ENCODE measurements at regions not wholly inside any gene's neighbourhood (a gene's known extent, or its start where the extent isn't known, plus 50 kb on each side); places are given as distances from the start of the nearest gene placed in this dataset.

GRCh38 chr9:119941091-119941490 is 571.9 kb upstream of the BRINP1 start:
- Mint-ChIP-seq H3K9me3 (no peaks in the 10 kb centered on the region), H3K4me1 (peaks cover 15% of the 10 kb centered on the region in 2 experiments), H3K27ac (no peak overlapping the region), H3K4me3 (no peak overlapping the region), H3K36me3 (ENCODE audit: insufficient read depth in 1 of 3, low read depth in 3 of 3) (no peaks in the 10 kb centered on the region), H3K27me3 (ENCODE audit: low read depth) (no peaks in the 10 kb centered on the region)
- no peak overlapping the region for H3K14ac ChIP-seq (ENCODE audit: insufficient read depth, low read length)
- H3K4ac ChIP-seq (ENCODE audit: low read depth, low read length), result no peak overlapping the region
- H2BK15ac ChIP-seq (ENCODE audit: low read depth, low read length), result no peak overlapping the region
- H3T11ph ChIP-seq (ENCODE audit: low read length), result no peak overlapping the region
- WGBS (ENCODE audit: extremely low coverage, insufficient read length, low lambda C conversion rate), result no CpG with 5 or more reads among the region's 1 CpG
- H2AK5ac ChIP-seq (ENCODE audit: insufficient read length, low read length), result no peak overlapping the region
- H3K56ac ChIP-seq (ENCODE audit: insufficient read length, low read depth, low read length), result no peak overlapping the region
- H3K79me1 ChIP-seq (ENCODE audit: insufficient read depth, low read depth, low read length, poor library complexity, severe bottlenecking), result no peaks in the 10 kb centered on the region
- no peaks in the 10 kb centered on the region for H3K9me3 ChIP-seq (ENCODE audit: control insufficient read depth, low read depth, low read length)
- H3K23me2 ChIP-seq (ENCODE audit: insufficient read length, low read depth, low read length, poor library complexity, severe bottlenecking), result no peaks in the 10 kb centered on the region
- no peak overlapping the region for H3K18ac ChIP-seq (ENCODE audit: insufficient read length, low read depth, low read length)
- H3K27me3 ChIP-seq (ENCODE audit: insufficient read depth, low read length), result no peaks in the 10 kb centered on the region
- no peak overlapping the region for H2BK20ac ChIP-seq (ENCODE audit: low read depth, low read length, poor library complexity, severe bottlenecking)
- no peaks in the 10 kb centered on the region for H4K20me1 ChIP-seq (ENCODE audit: control insufficient read depth, insufficient read depth, insufficient read length)
- no peak overlapping the region for H3K23ac ChIP-seq (ENCODE audit: insufficient read length, low read depth, low read length)
- H3K4me2 ChIP-seq (ENCODE audit: insufficient read depth, insufficient read length, low read length), result no peak overlapping the region
- no peak overlapping the region for H4K91ac ChIP-seq (ENCODE audit: insufficient read length, low read depth, low read length)
- TF ChIP-seq, protein P1, sequence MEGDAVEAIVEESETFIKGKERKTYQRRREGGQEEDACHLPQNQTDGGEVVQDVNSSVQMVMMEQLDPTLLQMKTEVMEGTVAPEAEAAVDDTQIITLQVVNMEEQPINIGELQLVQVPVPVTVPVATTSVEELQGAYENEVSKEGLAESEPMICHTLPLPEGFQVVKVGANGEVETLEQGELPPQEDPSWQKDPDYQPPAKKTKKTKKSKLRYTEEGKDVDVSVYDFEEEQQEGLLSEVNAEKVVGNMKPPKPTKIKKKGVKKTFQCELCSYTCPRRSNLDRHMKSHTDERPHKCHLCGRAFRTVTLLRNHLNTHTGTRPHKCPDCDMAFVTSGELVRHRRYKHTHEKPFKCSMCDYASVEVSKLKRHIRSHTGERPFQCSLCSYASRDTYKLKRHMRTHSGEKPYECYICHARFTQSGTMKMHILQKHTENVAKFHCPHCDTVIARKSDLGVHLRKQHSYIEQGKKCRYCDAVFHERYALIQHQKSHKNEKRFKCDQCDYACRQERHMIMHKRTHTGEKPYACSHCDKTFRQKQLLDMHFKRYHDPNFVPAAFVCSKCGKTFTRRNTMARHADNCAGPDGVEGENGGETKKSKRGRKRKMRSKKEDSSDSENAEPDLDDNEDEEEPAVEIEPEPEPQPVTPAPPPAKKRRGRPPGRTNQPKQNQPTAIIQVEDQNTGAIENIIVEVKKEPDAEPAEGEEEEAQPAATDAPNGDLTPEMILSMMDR (conservative IDR thresholded peaks at IDR 0.05), result no peak
- H3K79me2 ChIP-seq (ENCODE audit: insufficient read depth, low read length), result no peaks in the 10 kb centered on the region
- H2AFZ ChIP-seq (ENCODE audit: low read length), result no peak overlapping the region
- no peak for DNase-seq
- H3K4me1 ChIP-seq (ENCODE audit: insufficient read depth, low read length), result peaks cover 7% of the 10 kb centered on the region; the same call in 1 of the 2 replicates
- H3K27ac ChIP-seq (ENCODE audit: insufficient read length, low read depth, low read length), result no peak overlapping the region
- H4K5ac ChIP-seq (ENCODE audit: insufficient read length, low read depth, low read length), result no peak overlapping the region
- no peak overlapping the region for H4K8ac ChIP-seq (replicated peaks; ENCODE audit: insufficient read length, low read depth, low read length)
- H2BK120ac ChIP-seq (ENCODE audit: low read depth, low read length, poor library complexity, severe bottlenecking), result no peak overlapping the region
- no peak overlapping the region for H3K9ac ChIP-seq (ENCODE audit: extremely low read depth, insufficient read length, low read length)
- H2BK12ac ChIP-seq (ENCODE audit: insufficient read length, low read depth, low read length), result no peak overlapping the region
- no peak overlapping the region for H2BK5ac ChIP-seq (ENCODE audit: insufficient read length, low read length)

All from H9 (cell line).